ENCODE measurements at regions not wholly inside any gene's neighbourhood (a gene's known extent, or its start where the extent isn't known, plus 50 kb on each side); places are given as distances from the start of the nearest gene placed in this dataset.

DNA sequence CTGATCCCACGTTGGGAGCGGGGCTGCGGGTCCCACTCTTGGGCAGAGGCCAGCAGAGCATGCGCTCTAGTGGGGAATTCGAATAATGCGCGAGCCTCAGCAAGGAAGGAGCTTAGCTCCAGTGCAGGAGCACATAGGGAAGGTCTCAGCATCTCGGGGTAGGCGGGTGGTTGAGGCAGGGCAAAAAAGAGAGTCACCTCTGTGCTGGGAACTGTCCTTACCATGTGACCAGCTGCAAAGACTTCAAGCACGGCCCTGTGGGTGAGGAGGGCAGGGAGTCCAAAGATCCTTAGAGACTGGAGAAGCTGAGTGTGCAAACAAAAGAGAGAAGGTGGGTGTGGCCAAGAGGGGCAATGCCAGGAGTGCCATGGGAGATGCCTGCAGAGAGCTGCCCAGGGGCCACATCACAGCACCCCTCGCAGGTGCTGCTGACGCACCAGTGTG lies 79.2 kb upstream of the CD93 start:
- no peaks in the 10 kb centered on the region for H3K9me3 Mint-ChIP-seq
- DNase-seq (no peak), ATAC-seq (ENCODE audit: low read depth) (no peak)
- peaks cover 3% of the 10 kb centered on the region for H3K4me1 Mint-ChIP-seq
- POLR2A ChIA-PET = no interaction called here
- peaks cover 4% of the 10 kb centered on the region for H3K27me3 Mint-ChIP-seq
- H3K4me3 Mint-ChIP-seq = no peak overlapping the region
- no peaks in the 10 kb centered on the region for H3K36me3 Mint-ChIP-seq
- no peak overlapping the region for H3K27ac Mint-ChIP-seq

DNA sequence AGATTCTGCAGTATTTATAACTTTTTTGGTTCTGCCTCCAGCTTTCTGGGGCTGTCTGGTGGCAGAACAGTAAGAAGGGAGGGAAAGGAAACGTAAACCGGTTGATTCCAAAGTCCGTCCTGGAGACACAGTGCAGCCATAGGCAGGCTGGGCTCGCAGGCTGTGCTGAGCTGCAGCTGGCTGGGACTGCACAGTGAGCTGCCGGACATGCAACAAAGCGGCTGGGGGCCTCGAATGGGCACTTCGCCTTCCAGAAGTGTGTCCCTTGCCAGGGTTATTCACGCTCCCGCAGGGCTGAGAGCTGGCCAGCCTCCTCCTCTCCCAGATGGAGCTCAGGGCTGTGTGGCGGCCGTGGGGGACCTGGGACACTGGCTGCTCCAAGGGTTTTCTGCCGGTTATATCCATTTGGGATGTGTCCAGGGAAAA lies 78.1 kb upstream of the CD93 start:
- Mint-ChIP-seq H3K27me3 (peaks cover 4% of the 10 kb centered on the region), H3K4me1 (peaks cover 11% of the 10 kb centered on the region), H3K27ac (no peak overlapping the region), H3K36me3 (no peaks in the 10 kb centered on the region), H3K4me3 (no peak overlapping the region), H3K9me3 (no peaks in the 10 kb centered on the region)
- ATAC-seq (ENCODE audit: low read depth) (no peak), DNase-seq (no peak)
- POLR2A ChIA-PET = no interaction called here

DNA sequence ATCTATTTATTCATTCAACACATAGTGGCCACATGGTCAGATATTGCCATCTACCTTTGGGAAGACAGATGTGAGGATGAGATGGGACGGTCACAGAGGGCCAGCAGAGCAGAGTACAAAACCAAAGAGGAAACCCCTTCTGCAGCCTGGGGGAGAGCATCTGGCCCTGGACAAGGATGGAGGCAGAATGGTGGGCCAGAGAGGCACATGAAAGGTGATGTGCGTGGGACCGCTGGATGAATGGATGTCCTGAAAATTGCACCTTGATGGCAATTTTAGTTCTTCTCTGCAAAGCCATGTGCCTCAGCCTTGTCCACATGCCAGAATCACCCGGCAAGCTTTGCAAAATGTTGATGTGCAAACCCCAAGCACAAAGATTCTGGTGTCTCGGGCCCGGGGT lies 77.4 kb upstream of the CD93 start:
- peaks cover 13% of the 10 kb centered on the region for H3K4me1 Mint-ChIP-seq
- ATAC-seq (ENCODE audit: low read depth) (no peak), DNase-seq (no peak)
- POLR2A ChIA-PET = no interaction called here
- H3K27ac Mint-ChIP-seq = no peak overlapping the region
- no peaks in the 10 kb centered on the region for H3K36me3 Mint-ChIP-seq
- H3K9me3 Mint-ChIP-seq = no peaks in the 10 kb centered on the region
- peaks cover 4% of the 10 kb centered on the region for H3K27me3 Mint-ChIP-seq
- no peak overlapping the region for H3K4me3 Mint-ChIP-seq

DNA sequence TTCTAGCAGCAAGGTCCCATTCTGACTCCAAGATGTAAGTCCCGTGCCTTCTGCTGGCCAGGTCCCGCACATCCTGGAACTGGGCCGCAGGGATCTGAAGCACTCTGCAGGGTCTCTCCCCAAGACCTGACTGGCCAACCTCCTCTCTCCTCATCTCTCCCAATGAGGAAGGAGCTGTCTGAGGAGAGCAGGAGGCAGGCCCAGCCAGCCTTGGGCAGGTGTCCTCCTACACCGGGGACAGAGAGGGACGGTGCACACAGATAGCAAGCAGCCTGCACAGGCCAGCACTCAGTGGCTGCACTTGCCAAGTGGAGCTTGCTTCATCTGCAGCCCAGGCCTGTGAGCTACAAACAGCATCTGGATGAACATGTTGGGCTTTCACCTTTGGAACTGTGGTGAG lies 76.8 kb upstream of the CD93 start:
- no peaks in the 10 kb centered on the region for H3K9me3 Mint-ChIP-seq
- no peaks in the 10 kb centered on the region for H3K36me3 Mint-ChIP-seq
- H3K4me3 Mint-ChIP-seq = no peak overlapping the region
- no peak overlapping the region for H3K27ac Mint-ChIP-seq
- DNase-seq = no peak
- peaks cover 13% of the 10 kb centered on the region for H3K4me1 Mint-ChIP-seq
- ATAC-seq (ENCODE audit: low read depth) = no peak
- H3K27me3 Mint-ChIP-seq = peaks cover 8% of the 10 kb centered on the region
- POLR2A ChIA-PET = no interaction called here

DNA sequence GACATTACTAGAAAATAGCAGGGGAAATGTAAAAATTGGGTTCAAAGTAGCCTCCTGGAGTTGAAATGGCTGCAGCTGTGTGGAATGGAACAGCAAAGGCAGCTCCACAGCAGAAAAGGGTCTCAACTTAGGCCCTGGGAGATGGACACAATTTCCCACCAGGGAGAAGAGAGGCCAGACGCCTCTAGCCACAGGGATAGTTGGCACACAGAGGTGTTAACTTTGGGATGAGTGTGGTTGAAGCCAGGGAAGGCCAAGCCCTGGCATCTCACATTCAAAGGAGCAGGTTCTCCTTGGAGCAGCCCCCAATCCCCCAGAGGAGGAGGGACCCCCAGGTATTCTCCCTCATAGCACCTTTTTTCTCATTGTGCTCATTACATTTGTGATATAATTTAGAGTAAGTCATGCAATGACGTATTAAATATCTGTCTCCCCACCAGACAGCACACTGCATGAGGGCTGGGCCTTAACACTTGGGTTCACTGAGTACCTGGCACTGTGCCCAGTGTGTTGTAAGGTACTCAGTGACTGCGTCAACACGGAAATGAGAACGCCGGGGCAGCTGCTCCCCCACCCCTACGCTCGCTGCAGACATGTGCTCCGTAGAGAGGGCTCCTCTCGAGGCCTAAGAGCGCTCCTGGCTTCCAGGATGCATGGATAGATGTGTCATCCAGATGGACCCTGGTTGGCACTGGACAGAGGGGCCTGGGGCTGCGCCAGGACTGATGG lies 76.0 kb upstream of the CD93 start:
- POLR2A ChIA-PET = no interaction called here
- H3K4me3 Mint-ChIP-seq = no peak overlapping the region
- H3K27ac Mint-ChIP-seq = no peak overlapping the region

DNA sequence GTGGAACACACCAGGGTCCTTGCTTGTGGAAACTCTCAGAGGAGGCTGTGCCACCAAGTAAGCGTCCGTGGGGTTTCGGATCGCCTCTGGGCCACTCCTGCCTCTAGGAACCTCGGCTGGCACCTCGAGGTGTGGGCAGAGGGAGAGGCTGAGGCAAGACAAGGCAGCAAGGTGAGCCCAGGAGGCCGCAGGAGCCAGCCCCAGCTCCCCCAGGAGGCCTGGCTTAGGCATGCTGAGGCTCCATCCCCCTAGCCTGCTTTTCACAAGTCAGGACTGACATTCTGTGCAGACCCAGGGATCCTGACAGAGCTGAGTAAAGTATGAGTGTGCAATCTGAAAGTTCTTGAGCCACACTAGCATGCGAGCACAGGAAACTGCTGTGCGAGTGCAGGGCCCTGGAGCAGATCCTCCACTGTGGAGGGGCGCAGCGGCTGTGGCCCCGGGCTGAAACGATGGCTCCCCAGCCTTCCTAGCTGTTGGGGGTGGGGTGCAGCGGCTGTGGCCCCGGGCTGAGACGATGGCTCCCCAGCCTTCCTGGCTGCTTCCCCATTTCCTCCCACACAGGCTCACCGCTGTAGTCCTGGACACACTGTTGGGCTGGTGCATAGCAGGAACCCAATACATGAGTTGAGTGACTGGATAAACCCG lies 75.2 kb upstream of the CD93 start:
- Mint-ChIP-seq H3K27ac (no peak overlapping the region), H3K27me3 (peaks cover 8% of the 10 kb centered on the region), H3K4me1 (peaks cover 13% of the 10 kb centered on the region), H3K9me3 (no peaks in the 10 kb centered on the region), H3K36me3 (no peaks in the 10 kb centered on the region), H3K4me3 (no peak overlapping the region)
- ATAC-seq (ENCODE audit: low read depth) (no peak), DNase-seq (no peak)
- POLR2A ChIA-PET = no interaction called here

More for the DNA sequence above, 76.0 kb upstream of the CD93 start:
- DNase-seq (no peak), ATAC-seq (ENCODE audit: low read depth) (no peak)
- no peaks in the 10 kb centered on the region for H3K9me3 Mint-ChIP-seq
- H3K36me3 Mint-ChIP-seq = no peaks in the 10 kb centered on the region
- peaks cover 8% of the 10 kb centered on the region for H3K27me3 Mint-ChIP-seq
- H3K4me1 Mint-ChIP-seq = peaks cover 13% of the 10 kb centered on the region

DNA sequence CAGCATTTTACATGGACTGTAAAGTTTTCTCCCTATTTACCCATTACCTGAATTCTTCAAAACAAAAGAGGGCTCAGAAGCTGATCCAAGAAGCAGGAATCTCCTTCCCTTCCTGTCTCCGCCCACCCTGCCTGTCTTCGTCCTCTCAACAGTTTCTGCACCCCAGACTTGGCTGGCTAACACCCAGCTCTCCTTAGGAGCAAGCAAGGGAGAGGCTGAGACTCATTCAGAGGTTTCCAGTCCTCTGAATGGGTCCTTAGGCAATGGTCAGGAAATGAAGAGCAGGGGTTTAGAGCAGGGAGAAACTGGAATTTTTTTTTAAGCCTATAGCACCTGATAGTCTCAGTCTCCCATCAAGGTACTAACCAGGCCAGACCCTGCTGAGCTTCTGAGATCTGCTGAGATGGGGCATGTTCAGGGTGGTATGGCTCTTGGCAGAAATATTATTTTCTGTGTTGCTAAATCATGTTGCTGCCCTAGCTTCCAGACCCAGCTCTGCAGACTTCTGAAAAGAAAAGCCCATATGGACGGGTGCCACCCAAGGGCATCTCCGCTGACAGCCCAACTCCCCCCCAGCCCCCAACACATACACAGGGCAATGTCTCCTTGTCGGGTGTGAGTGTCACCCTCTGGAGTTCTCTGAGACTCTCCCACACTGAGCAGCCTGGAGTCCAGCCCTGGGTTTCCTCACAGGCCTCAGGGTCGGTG lies 74.6 kb upstream of the CD93 start:
- no peak overlapping the region for H3K4me3 Mint-ChIP-seq
- no peak for DNase-seq
- H3K27me3 Mint-ChIP-seq = peaks cover 8% of the 10 kb centered on the region
- POLR2A ChIA-PET = no interaction called here
- no peaks in the 10 kb centered on the region for H3K9me3 Mint-ChIP-seq
- H3K4me1 Mint-ChIP-seq = peaks cover 13% of the 10 kb centered on the region
- no peak overlapping the region for H3K27ac Mint-ChIP-seq
- ATAC-seq (ENCODE audit: low read depth) = no peak
- H3K36me3 Mint-ChIP-seq = no peaks in the 10 kb centered on the region

DNA sequence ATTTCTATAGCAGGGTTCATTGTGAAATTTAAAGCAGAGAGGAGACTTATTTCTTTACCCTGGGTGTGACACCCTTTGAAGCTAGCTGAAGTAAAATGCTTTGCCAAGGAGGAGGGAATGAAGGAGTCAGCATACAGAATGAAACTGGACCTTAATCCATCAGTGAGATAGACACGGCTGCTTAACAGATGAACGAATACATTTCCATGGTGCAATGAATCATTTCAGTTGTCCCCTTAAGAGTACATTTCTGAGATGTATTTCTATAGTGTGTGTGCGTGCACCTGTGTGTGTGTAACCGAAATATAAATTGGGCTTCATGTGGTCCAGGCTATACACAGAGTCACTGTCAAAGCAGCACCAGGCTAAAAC lies 73.8 kb upstream of the CD93 start:
- Mint-ChIP-seq H3K4me1 (peaks cover 16% of the 10 kb centered on the region), H3K4me3 (peak overlapping the region; percentile 32), H3K27me3 (peaks cover 11% of the 10 kb centered on the region), H3K36me3 (no peaks in the 10 kb centered on the region), H3K9me3 (no peaks in the 10 kb centered on the region), H3K27ac (peak overlapping the region; percentile 48)
- no peak for ATAC-seq (ENCODE audit: low read depth)
- no peak for DNase-seq
- POLR2A ChIA-PET = no interaction called here

DNA sequence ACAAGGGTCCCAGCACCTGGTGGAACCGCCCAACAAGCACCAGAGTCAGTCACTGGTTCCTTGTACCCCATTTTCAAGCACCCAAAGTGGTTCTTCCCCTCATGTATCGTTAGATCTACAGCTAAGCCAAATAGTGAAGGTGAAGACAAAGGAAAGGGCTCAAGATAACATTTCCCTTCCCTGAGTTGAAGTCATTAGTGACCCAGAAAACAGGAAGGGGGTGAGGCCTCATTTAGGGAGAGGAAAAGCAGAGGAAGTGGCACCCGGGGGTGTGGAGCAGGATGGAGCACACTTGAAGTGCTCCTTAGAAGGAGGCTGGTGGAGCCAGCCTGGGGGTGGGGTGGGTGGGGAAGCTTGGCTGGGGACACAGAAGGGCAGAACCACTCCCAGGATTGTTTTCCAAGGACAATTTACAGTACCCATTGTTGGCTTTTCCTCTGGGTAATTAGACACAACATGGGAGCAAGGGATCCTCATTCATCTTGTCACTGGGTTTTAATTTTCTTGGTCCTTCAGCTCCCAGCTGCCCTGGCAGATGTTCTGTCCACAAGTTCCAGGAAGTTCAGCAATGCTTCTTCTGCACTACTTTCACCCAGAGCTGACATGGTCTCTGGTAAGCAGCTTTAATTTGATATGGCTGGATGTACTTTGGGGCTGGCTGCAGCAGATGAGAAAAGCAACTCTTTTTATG lies 73.3 kb upstream of the CD93 start:
- DNase-seq (no peak), ATAC-seq (ENCODE audit: low read depth) (no peak)
- H3K27ac Mint-ChIP-seq = peak overlapping the region; percentile 48
- POLR2A ChIA-PET = no interaction called here
- H3K4me3 Mint-ChIP-seq = peak overlapping the region; percentile 39
- no peaks in the 10 kb centered on the region for H3K36me3 Mint-ChIP-seq
- H3K27me3 Mint-ChIP-seq = peaks cover 15% of the 10 kb centered on the region
- H3K9me3 Mint-ChIP-seq = no peaks in the 10 kb centered on the region
- H3K4me1 Mint-ChIP-seq = peaks cover 19% of the 10 kb centered on the region

DNA sequence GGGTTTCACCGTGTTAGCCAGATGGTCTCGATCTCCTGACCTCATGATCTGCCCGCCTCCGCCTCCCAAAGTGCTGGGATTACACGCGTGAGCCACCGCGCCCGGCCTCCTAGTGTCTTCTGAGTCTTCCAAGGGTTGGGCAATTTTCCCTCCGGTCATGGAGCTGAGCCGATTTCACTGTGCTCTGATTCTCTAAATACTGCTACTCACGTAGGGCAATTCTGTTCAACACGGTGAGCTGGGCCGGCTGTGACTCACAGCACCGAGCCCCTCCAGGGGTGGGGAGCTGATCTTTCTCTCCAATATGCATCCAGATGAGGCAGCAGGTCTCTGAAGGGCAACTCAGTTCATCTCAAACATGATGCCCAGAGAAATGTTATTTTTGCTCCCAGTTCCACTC lies 71.6 kb upstream of the CD93 start:
- ATAC-seq (ENCODE audit: low read depth) = no peak

DNA sequence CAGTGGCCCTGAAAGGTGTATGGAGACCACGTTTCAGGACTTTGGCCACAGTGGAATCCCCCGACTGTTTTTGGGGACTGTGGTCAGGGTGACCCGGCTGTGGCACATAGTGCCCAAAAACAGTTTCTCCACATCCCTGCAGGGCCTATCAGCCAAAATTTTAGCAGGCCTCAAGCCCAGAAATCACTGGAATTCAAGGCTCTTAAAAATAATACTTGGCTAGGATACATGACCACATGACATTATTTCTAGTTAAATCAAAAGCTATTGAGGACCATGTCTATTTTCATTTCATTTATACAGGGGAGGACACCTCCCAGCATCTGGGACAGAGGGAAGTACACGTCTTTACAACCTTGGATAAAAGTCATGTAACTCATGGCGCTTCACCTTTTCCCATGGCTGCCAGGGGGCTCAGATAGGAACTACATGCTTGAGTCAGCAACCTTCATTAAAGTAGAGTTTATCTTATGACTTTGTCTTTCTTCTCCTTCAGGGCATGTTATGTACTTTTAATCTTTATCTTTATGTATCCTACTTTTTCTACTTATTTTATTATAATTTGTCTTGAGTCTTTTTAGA lies 70.8 kb upstream of the CD93 start:
- Mint-ChIP-seq H3K9me3 (no peaks in the 10 kb centered on the region), H3K27ac (no peak overlapping the region), H3K36me3 (no peaks in the 10 kb centered on the region), H3K4me1 (peaks cover 19% of the 10 kb centered on the region), H3K4me3 (no peak overlapping the region), H3K27me3 (peaks cover 11% of the 10 kb centered on the region)
- DNase-seq (no peak), ATAC-seq (ENCODE audit: low read depth) (no peak)
- POLR2A ChIA-PET = no interaction called here

More for the DNA sequence above, 71.6 kb upstream of the CD93 start:
- H3K36me3 Mint-ChIP-seq = no peaks in the 10 kb centered on the region
- H3K27ac Mint-ChIP-seq = no peak overlapping the region
- POLR2A ChIA-PET = no interaction called here
- no peak for DNase-seq
- peaks cover 19% of the 10 kb centered on the region for H3K4me1 Mint-ChIP-seq
- H3K27me3 Mint-ChIP-seq = peaks cover 11% of the 10 kb centered on the region
- H3K4me3 Mint-ChIP-seq = no peak overlapping the region
- H3K9me3 Mint-ChIP-seq = no peaks in the 10 kb centered on the region

DNA sequence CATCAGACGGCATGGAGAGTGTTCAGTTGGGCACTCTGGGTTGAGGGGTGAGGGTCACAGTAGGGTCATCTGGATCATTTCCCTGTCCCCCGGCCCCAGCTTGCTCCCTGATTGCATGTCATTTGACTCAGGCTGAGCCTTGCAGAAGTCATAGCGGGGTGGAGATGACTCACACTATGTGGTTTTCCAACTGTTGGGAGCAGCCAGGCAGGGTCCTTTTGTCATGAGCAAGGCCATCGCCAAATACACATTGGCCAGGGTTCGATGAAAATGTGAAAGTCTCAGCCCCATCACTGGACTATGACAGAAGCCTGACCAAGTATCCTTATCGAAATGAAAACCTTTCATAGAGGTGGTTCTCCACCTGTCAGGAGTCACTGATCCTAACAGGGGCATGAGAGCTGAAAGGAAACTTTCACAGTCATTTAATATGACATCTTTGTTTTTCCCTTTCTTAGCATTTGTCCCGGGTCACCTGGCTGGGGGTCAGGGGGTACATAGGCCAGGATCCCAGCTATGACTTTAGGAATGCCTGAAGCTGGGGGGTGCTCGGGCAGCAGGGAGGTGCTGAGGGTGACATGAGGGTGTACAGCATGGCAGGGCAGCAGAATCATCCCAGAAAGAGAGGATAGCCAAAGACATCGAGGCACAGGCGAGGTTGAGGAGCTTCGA lies 70.2 kb upstream of the CD93 start:
- peaks cover 19% of the 10 kb centered on the region for H3K4me1 Mint-ChIP-seq
- POLR2A ChIA-PET = no interaction called here
- no peak for DNase-seq
- no peaks in the 10 kb centered on the region for H3K9me3 Mint-ChIP-seq
- no peak for ATAC-seq (ENCODE audit: low read depth)
- no peak overlapping the region for H3K4me3 Mint-ChIP-seq
- H3K36me3 Mint-ChIP-seq = no peaks in the 10 kb centered on the region
- no peak overlapping the region for H3K27ac Mint-ChIP-seq
- peaks cover 11% of the 10 kb centered on the region for H3K27me3 Mint-ChIP-seq

DNA sequence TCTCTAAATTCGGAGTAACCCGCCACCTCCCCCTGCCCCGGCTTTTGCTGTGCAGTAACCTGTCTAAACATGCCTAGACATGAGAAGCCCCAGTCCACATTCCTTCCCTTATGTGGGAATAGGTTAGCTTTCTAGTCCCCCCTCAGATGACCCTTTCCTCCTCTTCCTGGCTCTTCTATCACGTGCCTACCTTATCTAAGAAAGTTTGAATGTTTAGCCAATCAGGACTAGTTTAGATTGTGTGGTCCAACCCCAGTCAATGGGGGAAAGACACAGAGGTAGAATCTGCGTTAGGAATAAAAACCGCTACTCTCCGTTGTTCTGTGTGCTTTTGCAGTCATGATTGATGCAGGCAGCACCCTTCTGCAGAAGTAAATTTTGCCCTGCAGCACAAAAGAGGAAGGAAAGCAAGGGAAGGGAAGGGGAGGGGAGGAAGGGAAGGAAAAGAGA lies 69.0 kb upstream of the CD93 start:
- no peak for ATAC-seq (ENCODE audit: low read depth)

More for the DNA sequence above, 69.0 kb upstream of the CD93 start:
- Mint-ChIP-seq H3K4me1 (peaks cover 16% of the 10 kb centered on the region), H3K4me3 (no peak overlapping the region), H3K27ac (no peak overlapping the region), H3K27me3 (peaks cover 11% of the 10 kb centered on the region), H3K9me3 (no peaks in the 10 kb centered on the region), H3K36me3 (no peaks in the 10 kb centered on the region)
- no peak for DNase-seq
- POLR2A ChIA-PET = no interaction called here
